Astrocyte of the cerebellum (primary cell): ENCODE measurements at regions not wholly inside any gene's neighbourhood (a gene's known extent, or its start where the extent isn't known, plus 50 kb on each side); places are given as distances from the start of the nearest gene placed in this dataset.

Source experiments
- DNase-seq: peaks from one replicate; pipeline ENCODE4 v3.0.0-alpha.2; 2011; ENCODE audit warnings: low read depth
- H3K4me3 ChIP-seq: 2 replicates; pipeline ENCODE4 v1.5.1; 2011; ENCODE audit warnings: mild to moderate bottlenecking, low read depth, low read length, moderate library complexity
- in situ Hi-C: cut with HindIII; loops from 2 replicates; pipeline ENCODE4 v1.10.0; 2017; ENCODE audit warnings: low sequenced_read_pairs
- TF ChIP-seq, protein P1 (sequence below): IDR thresholded peaks from 2 replicates; pipeline ENCODE4 v1.5.1; 2012; ENCODE audit warnings: low read length, low read depth, moderate library complexity, mild to moderate bottlenecking; ENCODE audit errors: missing control alignments

DNA sequence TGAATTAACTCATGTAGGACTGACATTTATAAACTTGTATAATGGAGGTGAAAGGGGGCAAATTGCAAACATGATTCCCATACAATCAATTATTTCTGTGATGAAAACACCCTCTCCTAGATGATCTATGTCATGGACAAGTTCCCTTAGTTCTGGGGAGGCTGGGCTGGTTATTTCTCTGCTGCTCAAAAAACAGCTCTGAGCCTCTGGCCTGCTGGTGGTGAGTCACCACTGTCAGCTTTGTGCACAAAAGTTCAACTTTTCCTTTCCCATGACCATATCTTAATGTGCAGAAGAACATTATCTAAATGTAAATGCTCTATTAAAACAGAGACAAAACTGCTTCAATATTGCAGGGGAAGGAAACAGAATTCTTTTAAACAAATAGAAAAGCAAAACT, 85.0 kb downstream of the HMHB1 start:
- in situ Hi-C loops = no loop called here
- TF ChIP-seq, protein P1, sequence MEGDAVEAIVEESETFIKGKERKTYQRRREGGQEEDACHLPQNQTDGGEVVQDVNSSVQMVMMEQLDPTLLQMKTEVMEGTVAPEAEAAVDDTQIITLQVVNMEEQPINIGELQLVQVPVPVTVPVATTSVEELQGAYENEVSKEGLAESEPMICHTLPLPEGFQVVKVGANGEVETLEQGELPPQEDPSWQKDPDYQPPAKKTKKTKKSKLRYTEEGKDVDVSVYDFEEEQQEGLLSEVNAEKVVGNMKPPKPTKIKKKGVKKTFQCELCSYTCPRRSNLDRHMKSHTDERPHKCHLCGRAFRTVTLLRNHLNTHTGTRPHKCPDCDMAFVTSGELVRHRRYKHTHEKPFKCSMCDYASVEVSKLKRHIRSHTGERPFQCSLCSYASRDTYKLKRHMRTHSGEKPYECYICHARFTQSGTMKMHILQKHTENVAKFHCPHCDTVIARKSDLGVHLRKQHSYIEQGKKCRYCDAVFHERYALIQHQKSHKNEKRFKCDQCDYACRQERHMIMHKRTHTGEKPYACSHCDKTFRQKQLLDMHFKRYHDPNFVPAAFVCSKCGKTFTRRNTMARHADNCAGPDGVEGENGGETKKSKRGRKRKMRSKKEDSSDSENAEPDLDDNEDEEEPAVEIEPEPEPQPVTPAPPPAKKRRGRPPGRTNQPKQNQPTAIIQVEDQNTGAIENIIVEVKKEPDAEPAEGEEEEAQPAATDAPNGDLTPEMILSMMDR = no peak
- no peak for DNase-seq
- H3K4me3 ChIP-seq = no peak overlapping the region

DNA sequence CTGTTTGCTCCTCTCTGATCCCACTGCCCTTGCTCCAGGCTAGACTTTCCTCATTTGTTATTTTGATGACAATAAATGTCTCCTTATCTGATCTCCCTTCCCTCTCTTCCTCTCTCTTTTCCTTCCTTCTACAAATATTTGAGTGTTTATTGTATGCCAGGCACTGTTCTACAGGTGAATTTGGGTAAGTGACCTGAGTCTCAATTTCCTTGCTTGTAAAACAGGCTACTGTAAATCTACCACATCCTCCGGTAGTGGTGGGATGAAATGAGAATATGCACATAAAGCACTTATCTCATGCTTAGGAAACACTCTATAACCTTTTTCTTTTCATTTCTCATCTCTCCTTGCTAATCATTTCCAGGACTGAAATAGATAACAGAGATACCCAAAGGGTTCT, 86.4 kb downstream of the HMHB1 start:
- DNase-seq = no peak
- no peak overlapping the region for H3K4me3 ChIP-seq
- TF ChIP-seq, protein P1 = no peak
- in situ Hi-C loops = no loop called here

DNA sequence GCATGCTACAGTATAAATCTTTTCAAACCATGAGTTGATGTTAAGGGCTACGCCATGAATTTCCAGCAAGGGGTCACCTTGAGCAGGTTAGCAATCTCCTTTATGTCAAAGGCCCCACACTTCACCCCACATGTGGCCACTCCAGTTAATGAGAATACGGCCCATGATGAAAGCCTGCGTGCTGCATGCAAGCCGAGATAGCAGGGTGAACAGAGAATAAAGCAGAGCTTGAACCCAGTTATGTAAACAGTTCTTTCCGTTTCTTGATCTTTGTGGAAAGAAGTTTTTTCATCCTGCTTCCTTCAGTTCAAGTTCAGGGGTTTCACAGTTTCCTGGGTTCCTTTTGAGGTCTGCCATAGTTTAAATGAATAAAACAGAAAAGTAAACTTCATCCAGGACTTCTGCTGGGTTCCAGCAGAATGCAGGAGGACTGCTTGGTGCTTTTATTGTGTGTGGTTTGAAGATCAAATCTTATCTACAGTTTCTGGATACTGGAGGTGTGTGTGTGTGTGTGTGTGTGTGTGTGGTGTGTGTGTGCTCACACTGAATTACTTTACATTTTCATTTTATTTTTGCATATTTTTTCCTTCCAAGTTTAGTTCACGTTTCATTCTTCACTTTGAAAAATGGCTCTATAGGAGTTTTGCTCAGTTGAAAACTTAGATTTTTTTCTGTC, 87.1 kb downstream of the HMHB1 start:
- no peak for DNase-seq
- H3K4me3 ChIP-seq = no peak overlapping the region
- in situ Hi-C loops = no loop called here
- TF ChIP-seq, protein P1 = no peak

DNA sequence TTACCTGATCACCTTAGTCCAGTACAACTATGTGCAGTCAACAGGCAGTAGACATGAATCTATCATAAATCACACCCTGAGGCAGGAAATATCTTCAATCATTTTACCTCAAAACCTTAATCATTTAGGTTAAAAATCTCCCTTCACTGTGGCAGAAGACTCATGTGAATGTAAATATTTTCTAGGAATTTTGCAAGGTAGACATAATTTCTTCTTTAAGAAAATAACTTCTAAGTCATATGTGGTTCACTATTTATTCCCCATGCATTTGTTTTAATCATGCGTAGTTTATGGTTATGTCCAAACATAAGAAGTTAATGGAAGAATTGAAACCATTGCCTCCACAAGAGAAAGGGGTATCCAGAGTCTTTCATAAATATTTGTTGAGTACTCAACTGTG, 97.0 kb downstream of the HMHB1 start:
- in situ Hi-C loops = no loop called here
- H3K4me3 ChIP-seq = no peak overlapping the region
- DNase-seq = no peak
- TF ChIP-seq, protein P1 = no peak

DNA sequence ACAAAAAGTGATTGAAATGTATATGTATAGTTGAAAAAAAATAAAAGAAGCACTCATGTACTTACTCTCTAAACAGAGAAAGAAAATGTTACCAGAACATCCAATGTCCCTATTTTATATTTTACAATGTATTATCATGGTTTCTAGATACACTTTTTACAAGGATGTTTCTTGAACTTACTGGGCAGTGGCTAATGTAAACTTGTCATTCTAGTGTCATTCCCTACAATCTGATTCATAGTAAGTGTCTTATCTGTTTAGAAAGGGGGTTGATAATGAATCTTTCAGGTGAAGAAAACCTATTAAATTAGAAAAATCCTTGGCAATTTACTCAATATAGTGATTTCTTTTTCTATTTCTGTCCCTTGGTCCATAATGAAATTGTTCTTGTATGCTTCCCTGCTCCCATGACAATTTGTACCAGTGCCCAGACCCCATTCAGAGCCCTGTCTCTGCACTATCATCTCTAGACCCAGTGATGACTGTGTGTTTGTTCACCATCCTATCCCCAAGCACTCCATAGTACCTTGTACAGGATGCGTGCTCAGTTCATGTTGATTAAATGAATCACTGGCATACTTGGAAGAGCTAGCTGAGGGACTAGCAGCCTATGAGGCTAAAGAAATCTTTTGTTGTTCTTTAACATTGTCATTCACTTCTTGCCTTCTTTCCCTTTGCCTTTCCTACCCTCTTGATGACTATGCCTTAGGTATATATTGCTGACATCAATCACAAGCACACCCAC, 101.2 kb downstream of the HMHB1 start:
- TF ChIP-seq, protein P1 = no peak
- H3K4me3 ChIP-seq = no peak overlapping the region
- no peak for DNase-seq
- in situ Hi-C loops = no loop called here

- TF ChIP-seq, protein P1 = no peak
- no peak for DNase-seq
- in situ Hi-C loops = no loop called here
- no peak overlapping the region for H3K4me3 ChIP-seq
Measured at GRCh38 chr5:143914756-143915155, 102.8 kb downstream of the HMHB1 start.
